HG03159 (cell line): ENCODE measurements at regions not wholly inside any gene's neighbourhood (a gene's known extent, or its start where the extent isn't known, plus 50 kb on each side); places are given as distances from the start of the nearest gene placed in this dataset.
"Not testable (repeated sequence)": the region's sequence is repeated elsewhere in the genome, so short reads cannot be mapped to it uniquely, and the experiment has no call there.

Source experiments
- ATAC-seq: cut with Tn5 transposase; IDR thresholded peaks from one replicate; pipeline ENCODE4 v1.9.1; 2021; ENCODE audit warnings: mild to moderate bottlenecking, moderate library complexity; ENCODE audit not compliant: unreplicated experiment

DNA sequence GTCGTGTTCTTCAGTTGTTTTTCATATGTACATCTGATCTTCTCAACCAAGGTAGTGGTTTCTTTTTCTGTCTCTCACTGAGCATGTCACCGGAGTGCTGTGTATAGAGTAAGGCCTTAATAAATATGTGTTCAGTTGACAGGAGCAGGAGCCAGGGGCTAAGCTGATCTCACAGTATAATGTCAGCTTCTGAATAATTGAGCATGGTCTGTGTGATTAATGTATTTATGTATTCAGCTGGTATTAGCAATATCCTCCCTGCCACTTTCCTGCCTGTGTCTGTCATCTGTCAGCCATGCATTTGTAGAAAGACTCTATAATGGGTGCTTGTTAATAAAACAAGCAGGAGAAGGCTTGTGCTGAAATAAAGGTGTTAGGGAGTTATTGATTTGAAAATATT lies 198.9 kb downstream of the ADCYAP1 start:
- ATAC-seq: no peak

DNA sequence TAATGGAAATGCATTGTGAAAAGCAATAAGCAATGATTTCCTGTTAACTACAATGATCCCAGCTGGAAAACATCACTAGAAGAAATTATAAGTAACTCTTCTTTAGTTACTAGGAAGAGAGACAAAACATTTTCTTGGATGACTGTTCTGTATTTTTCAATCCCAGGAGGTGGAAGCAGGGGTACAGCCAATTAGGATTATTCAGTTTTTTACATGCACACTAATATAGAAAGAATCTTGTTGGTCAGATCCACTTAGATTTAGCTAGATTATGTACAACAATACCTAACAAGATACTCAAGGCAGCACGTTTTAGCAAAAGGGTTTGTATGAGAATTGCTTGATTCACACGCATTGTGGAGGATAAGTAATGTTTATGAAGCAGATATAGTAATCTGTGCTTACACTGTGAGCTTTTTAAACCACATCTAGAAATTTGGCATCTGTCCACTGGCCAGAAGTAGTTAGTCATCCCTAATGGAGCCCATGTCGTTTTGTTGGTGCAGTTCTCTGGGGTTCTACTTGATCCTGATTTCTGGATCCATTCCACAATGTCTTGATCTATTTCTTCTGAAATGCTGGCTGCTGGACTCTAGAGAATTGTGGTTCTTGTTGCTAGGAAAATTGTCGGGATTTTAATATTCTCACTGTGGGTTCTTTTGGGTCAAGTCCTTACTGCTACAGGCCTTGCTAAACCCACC lies 199.7 kb downstream of the ADCYAP1 start:
- ATAC-seq: no peak

GRCh38 chr18:1124495-1124894 lies 219.8 kb downstream of the ADCYAP1 start:
- ATAC-seq: no peak

DNA sequence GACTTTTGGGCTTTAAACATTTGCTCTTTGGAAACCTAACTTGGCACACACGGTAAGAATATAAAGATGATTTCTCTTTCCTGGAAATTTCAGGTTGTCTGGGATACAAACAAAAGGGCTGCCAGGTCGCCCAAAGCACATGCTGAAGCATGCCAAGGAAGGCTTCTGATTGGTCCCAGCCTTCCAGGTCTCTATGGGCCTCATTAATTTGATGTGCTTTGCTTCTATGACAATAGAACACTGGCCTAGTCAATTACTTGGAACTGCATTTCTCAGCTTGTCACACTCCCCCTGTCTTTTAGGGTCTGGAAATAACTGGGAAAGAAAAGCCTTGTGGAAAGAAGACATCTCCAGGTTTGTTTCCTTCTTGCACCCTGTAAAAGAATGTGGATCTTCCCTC lies 228.9 kb downstream of the ADCYAP1 start:
- ATAC-seq: no peak

DNA sequence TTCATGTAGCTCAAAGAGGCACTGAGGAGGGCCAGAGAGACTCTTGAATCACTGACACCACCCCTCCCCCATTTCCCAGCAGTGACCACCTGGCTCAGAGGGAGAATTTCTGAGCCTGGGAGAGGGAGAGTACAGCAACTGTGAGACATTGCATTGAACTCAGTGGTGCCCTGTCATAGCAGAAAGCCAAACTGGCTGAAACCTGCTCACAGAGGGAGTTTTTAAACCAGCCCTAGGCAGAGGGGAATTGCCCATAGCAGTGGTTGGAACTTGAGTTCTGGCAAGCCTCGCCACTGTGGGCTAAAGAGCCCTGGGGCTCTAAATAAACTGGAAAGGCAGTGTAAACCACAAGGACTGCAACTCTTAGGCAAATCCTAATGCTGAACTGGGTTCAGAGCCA lies 243.1 kb downstream of the ADCYAP1 start:
- no peak for ATAC-seq

DNA sequence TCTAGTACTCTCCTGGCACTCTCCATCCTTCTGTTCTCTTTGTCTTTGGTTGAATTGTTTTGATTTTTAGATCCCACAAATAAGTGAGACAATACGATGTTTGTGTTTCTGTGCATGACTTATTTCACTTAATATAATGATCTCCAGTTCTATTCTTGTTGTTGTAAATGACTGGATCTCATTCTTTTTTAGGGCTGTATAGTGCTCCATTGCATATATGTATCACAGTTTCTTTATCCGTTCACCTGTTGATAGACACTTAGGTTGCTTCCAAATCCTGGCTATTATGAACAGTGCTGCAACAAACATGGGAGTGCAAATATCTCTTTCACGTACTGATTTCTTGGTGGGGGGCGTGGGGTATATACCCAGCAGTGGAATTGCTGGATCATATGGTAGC lies 245.0 kb downstream of the ADCYAP1 start:
- no peak for ATAC-seq

DNA sequence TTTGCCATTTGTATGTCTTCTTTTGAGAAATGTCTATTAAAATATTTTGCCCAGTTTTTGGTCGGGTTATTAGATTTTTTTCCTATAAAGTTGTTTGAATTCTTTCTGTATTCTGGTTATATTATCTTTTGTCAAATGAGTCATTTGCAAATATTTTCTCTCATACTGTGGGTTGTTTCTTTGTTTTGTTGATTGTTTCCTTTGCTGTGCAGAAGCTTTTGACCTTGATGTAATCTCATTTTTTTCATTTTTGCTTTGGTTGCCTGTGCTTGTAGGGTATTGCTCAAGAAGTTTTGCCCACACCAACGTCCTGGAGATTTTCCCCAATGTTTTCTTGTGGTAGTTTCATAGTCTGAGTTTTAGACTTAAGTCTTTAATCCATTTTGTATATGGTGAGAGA lies 245.7 kb downstream of the ADCYAP1 start:
- no peak for ATAC-seq

GRCh38 chr18:1152958-1153357 lies 248.3 kb downstream of the ADCYAP1 start:
- not testable (repeated sequence) for ATAC-seq

DNA sequence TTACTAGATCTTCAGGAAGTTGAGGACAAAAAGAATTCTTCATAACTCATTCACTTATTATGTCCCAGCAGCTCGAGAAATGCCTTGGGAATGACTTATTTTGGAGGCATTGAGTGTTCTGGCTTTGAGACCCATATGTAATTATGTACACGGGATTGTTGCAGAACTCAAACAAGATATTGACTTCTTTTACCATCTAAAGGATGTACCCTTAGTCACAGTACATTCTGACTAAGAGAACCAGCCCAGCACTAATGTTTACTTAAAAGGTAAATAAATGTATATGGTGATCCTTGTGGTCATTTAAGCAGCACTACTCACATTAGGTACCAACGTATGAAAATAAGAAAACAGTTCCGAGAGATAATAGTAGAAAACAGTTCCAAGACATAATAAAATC lies 268.9 kb downstream of the ADCYAP1 start:
- ATAC-seq: no peak

DNA sequence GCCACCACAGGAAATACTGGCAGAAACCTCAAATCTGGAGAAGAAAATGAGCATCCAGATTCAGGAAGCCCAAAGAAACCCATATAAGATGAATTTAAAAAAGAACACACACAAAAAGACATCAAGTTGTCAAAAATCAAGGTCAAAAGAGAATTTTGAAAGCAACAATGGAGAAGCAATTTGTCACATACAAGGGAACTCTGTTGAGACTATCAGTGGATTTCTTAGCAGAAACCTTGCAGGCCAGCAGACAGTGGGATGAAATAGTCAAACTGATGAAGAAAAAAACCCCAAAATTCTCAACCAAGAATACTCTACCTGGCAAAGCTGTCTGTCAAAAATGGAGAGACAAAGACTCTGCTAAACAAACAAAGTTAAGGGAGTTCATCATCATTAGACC lies 272.6 kb downstream of the ADCYAP1 start:
- no peak for ATAC-seq

DNA sequence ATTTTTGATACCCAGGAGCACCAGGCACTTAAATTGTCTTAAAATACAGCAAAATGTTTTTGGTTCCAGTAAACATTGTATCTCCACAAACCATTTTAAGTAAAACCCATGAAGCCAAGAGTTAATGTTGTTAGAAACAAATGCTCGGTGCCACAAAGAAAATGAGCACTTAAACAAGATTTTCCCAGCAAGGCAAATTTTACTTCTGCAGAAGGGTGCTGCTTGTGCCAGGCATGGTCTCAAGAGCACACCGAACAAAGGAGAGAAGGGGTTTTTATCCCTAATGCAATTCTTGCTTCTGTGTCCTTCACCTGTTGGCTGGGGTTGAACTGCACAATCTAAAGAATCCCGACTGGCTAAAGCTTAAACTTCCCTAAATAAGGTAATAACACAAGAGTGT lies 286.7 kb downstream of the ADCYAP1 start:
- no peak for ATAC-seq

DNA sequence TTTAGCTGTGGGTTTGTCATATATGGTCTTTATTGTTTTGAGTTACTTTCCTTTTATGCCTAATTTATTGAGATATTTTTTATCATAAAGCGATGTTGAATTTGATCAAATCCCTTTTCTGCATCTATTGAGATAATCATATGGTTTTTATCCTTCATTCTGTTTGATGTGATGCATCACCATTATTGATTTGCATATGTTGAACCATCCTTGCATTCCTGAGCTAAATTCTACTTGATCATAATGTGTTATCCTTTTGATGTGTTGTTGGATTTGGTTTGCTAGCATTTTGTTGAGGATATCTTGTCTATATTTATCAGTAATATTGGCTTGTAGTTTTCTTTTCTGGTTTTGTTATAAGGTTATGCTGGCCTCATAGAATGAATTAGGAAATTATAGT lies 308.5 kb downstream of the ADCYAP1 start:
- no peak for ATAC-seq

GRCh38 chr18:1222880-1223279 lies 318.2 kb downstream of the ADCYAP1 start:
- ATAC-seq: no peak

DNA sequence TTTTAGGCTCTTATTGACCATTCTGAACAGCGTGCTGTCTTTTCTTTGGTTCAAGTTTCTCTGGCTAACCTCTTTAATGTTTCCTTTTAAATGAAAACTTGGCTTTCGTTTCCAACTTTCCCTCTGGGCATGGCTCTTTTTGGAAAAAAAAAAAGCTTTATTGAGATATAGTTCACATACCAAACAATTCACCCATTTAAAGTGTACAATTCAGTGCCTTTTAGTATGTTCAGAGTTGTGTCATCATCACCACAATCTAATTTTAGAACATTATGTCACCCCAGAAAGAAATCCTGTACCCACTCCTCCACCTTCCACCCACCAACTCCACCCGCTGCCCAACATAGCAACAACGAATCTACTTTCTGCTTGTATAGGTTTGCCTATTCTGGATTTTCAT lies 322.4 kb downstream of the ADCYAP1 start:
- no peak for ATAC-seq

DNA sequence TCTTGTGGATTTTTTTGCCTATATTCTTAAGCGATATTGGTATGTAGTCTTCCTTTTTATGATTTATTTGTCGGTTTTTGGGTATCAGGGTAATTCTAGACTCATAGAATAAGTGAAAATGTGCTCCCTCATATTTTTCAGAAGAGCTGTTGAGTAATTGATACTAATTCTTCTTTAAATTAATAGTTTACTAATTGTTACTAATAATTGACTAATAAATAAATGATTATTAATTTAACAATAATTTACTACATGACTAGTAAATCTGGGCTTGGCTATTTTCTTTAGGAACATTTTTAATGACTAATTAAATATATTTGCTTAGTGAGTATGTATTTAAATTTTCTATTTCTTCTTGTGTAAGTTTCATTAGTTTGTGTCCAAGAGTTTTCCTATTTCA lies 325.0 kb downstream of the ADCYAP1 start:
- ATAC-seq: no peak

DNA sequence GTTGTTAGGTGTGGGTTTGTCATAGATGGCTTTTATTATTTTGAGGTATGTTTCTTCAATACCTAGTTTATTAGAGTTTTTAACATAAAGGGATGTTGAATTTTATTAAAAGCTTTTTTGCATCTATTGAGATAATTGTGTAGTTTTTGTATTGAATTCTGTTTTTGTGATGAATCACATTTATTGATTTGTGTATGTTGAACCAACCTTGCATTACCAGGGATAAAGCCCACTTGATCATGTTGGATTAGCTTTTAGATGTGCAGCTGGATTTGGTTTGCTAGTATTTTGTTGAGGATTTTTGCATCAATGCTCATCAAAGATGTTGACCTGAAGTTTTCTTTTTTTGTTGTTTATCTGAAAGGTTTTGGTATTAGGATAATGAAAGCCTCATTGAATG lies 328.2 kb downstream of the ADCYAP1 start:
- no peak for ATAC-seq

DNA sequence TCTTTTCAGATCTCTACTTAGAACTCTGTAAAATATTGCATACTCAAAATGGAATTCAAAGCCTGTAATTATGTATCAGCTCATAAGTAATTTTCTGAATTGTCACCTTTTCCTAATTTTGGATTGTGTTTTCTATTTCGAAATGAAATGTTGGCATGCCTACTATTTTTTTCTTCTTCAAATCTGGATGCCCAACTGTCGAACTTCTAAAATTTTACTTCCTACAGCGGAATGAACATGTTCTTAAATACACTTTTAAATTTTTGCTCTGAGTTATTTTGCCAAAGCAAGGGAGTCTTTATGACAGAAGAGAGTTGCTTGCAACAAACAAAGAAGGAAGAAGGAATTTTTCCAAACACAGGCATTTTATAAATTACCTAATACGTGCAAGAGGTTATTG lies 336.0 kb downstream of the ADCYAP1 start:
- no peak for ATAC-seq

DNA sequence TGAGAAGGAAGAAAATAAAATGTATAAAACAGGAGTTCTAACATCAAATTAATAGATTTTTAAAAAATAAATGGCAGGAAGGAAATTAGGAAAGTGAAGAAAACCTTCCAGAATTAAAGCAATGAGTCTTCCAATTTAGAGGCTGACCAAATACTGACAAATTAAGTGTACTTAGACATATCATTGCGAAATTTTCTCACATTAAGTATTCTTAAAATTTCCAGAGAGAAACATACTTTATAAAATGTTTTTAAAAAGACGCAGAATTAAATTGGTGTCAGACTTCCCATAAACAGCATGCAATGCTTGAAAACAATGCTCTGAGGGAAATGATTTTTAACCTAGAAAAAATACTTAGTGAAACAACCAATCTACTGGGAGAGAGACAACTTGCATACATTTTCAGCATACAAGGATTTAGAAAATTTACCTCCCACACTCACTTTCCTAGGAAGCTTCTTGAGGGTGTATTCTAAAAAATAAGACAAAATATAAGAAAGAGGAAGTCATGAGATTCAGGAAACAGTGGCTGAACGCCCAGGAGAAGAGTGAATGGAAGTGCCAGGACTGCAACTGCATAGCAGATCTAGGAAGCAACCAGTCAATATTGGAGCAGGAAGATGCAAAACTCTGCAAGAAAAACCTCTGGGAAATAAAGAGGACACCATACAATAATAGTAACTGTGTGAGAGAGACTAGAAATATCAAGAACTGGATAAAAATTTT lies 339.9 kb downstream of the ADCYAP1 start:
- no peak for ATAC-seq

- ATAC-seq: no peak
Observed at GRCh38 chr18:1246827-1247226, 342.2 kb downstream of the ADCYAP1 start.

DNA sequence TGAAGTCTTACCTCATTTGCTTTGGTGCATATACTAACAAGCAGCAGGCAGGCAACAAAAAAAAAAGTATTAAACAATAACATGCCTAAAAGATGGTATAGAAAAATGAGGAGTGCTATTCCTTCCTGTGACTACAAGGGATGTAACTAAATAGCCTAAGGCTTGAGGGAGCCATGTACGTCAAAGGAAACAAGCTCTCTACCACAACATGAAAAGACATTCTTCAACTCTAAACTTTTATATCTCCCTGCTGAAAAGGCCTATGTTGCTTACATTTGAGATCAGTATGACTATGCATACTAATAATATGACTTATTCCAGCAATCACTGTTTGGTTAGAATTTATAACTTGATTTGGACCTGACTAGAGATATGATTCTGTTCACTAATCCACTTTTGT lies 347.9 kb downstream of the ADCYAP1 start:
- no peak for ATAC-seq

- ATAC-seq: no peak
Observed at GRCh38 chr18:1252936-1253335, 348.3 kb downstream of the ADCYAP1 start.

DNA sequence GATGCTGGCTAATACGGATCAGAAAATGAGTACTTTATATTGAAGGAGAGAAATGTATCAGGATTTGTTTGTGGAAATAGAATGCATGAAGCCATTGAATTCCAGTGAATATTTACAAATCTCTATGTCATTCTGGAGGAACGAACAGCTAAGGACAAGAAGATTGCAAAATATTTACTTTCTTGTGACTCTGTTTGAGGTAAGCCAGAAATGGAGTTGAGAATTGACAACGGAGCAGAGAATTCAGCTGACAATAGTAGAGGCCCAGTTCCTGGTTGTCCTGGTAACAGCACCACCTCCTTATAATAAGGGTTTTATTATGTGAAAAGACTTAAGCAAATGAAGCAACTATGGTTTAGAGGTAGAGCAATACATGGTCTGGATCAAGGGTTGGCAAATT lies 349.2 kb downstream of the ADCYAP1 start:
- no peak for ATAC-seq

DNA sequence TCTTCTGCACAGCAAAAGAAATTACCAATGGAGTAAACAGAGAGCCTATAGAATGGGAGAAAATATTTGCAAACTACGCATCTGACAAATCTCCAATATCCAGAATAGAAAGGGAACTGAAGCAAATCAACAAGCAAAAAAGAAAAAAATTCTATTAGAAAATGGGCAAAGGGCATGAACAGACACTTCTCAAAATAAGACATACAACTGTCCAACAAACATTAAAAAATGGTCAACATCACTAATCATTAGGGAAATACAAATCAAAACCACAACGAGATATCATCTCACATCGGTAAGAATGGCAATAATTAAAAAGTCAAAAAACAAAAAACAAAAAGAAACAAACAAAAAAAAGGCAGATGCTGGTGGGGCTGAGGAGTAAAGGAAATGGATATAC lies 356.4 kb downstream of the ADCYAP1 start:
- ATAC-seq: no peak
